Germinal center (tissue), 1 donor: ENCODE measurements at regions not wholly inside any gene's neighbourhood (a gene's known extent, or its start where the extent isn't known, plus 50 kb on each side); places are given as distances from the start of the nearest gene placed in this dataset.

ENCODE experiments used
- DNase-seq: peaks from one replicate; pipeline ENCODE4 v3.0.0; 2012; ENCODE audit warnings: mixed read lengths, low spot score

- DNase-seq = no peak
Observed at GRCh38 chr19:28409859-28410258, 803.1 kb downstream of the UQCRFS1 start.

GRCh38 chr19:28406966-28407365, 806.0 kb downstream of the UQCRFS1 start:
- no peak for DNase-seq

GRCh38 chr19:28405346-28405742, 807.6 kb downstream of the UQCRFS1 start:
- no peak for DNase-seq

GRCh38 chr19:28404472-28404871, 808.5 kb downstream of the UQCRFS1 start:
- DNase-seq = no peak

- DNase-seq = no peak
Observed at GRCh38 chr19:28403690-28404089, 809.3 kb downstream of the UQCRFS1 start.

GRCh38 chr19:28402701-28403290, 810.2 kb downstream of the UQCRFS1 start:
- no peak for DNase-seq

- DNase-seq = no peak
Observed at GRCh38 chr19:28401739-28402424, 811.1 kb downstream of the UQCRFS1 start.

GRCh38 chr19:28400953-28401671, 811.8 kb downstream of the UQCRFS1 start:
- DNase-seq = no peak

- DNase-seq = no peak
Observed at GRCh38 chr19:28399187-28399586, 813.8 kb downstream of the UQCRFS1 start.

GRCh38 chr19:28397800-28398199, 815.2 kb downstream of the UQCRFS1 start:
- DNase-seq = no peak

- DNase-seq = no peak
Observed at GRCh38 chr19:28397306-28397705, 815.6 kb downstream of the UQCRFS1 start.

GRCh38 chr19:28396287-28396831, 816.6 kb downstream of the UQCRFS1 start:
- DNase-seq = no peak

GRCh38 chr19:28394725-28395124, 818.2 kb downstream of the UQCRFS1 start:
- no peak for DNase-seq

- DNase-seq = no peak
Observed at GRCh38 chr19:28393574-28394336, 819.2 kb downstream of the UQCRFS1 start.

GRCh38 chr19:28388988-28389387, 824.0 kb downstream of the UQCRFS1 start:
- no peak for DNase-seq

GRCh38 chr19:28387507-28387906, 825.4 kb downstream of the UQCRFS1 start:
- no peak for DNase-seq

GRCh38 chr19:28386470-28386869, 826.5 kb downstream of the UQCRFS1 start:
- no peak for DNase-seq

GRCh38 chr19:28386066-28386465, 826.9 kb downstream of the UQCRFS1 start:
- no peak for DNase-seq

- DNase-seq = no peak
Observed at GRCh38 chr19:28377077-28377476, 835.9 kb downstream of the UQCRFS1 start.

GRCh38 chr19:28374971-28375370, 838.0 kb downstream of the UQCRFS1 start:
- no peak for DNase-seq

GRCh38 chr19:28372576-28373247, 840.2 kb downstream of the UQCRFS1 start:
- no peak for DNase-seq

- no peak for DNase-seq
Observed at GRCh38 chr19:28367146-28367545, 845.8 kb downstream of the UQCRFS1 start.
